NB4 (cell line): ENCODE measurements at regions not wholly inside any gene's neighbourhood (a gene's known extent, or its start where the extent isn't known, plus 50 kb on each side); places are given as distances from the start of the nearest gene placed in this dataset.

Source experiments
- CTCF ChIP-seq: IDR thresholded peaks from one replicate; pipeline ENCODE4 v1.5.1; 2012; ENCODE audit warnings: low read depth, low read length
- MAX ChIP-seq: IDR thresholded peaks from 2 replicates; pipeline ENCODE4 v1.6.1; 2011; ENCODE audit warnings: low read depth, low read length
- MYC ChIP-seq: IDR thresholded peaks from 2 replicates; pipeline ENCODE4 v1.6.1; 2011; ENCODE audit warnings: low read depth, low read length
- POLR2A ChIP-seq: IDR thresholded peaks from 2 replicates; pipeline ENCODE4 v1.6.1; 2011; ENCODE audit warnings: mild to moderate bottlenecking; ENCODE audit not compliant: insufficient read length; ENCODE audit errors: extremely low read depth

- TF ChIP-seq CTCF (no peak), POLR2A (no peak), MYC (no peak), MAX (no peak)
Observed at GRCh38 chr1:70863239-70863638, 184.4 kb downstream of the PTGER3 start.
